Neuronal stem cell (in vitro differentiated cells): ENCODE measurements at regions not wholly inside any gene's neighbourhood (a gene's known extent, or its start where the extent isn't known, plus 50 kb on each side); places are given as distances from the start of the nearest gene placed in this dataset.

Experiments
- DNase-seq: peaks from one replicate; pipeline ENCODE4 v3.0.0-alpha.2; 2013; ENCODE audit warnings: low spot score
- H2AFZ ChIP-seq: one replicate; pipeline ENCODE4 v1.6.1; 2013; ENCODE audit warnings: mild to moderate bottlenecking, low read length, inconsistent platforms
- H2AK5ac ChIP-seq: 2 replicates; pipeline ENCODE4 v1.6.1; 2013; ENCODE audit warnings: low read depth, mild to moderate bottlenecking, inconsistent platforms, low read length, moderate library complexity, mixed read lengths
- H2BK120ac ChIP-seq: 2 replicates; pipeline ENCODE4 v1.6.1; 2013; ENCODE audit warnings: low read depth, mild to moderate bottlenecking, inconsistent platforms, low read length, moderate library complexity, mixed read lengths
- H2BK12ac ChIP-seq: one replicate; pipeline ENCODE4 v1.6.1; 2013; ENCODE audit warnings: low read length, inconsistent platforms
- H2BK15ac ChIP-seq: 2 replicates; pipeline ENCODE4 v1.6.1; 2013; ENCODE audit warnings: mild to moderate bottlenecking, low read length, inconsistent platforms, mixed read lengths
- H2BK5ac ChIP-seq: one replicate; pipeline ENCODE4 v1.6.1; 2013; ENCODE audit warnings: inconsistent platforms, mild to moderate bottlenecking, low read length, moderate library complexity
- H3K14ac ChIP-seq: one replicate; pipeline ENCODE4 v1.6.1; 2013; ENCODE audit warnings: low read length, inconsistent platforms
- H3K18ac ChIP-seq: 2 replicates; pipeline ENCODE4 v1.6.1; 2013; ENCODE audit warnings: low read length, inconsistent platforms
- H3K23ac ChIP-seq: 2 replicates; pipeline ENCODE4 v1.6.1; 2013; ENCODE audit warnings: low read depth, mild to moderate bottlenecking, mixed read lengths, low read length, inconsistent platforms; ENCODE audit not compliant: poor library complexity
- H3K27ac ChIP-seq: replicated peaks from 3 replicates; pipeline ENCODE4 v1.5.1; 2013; ENCODE audit warnings: low read length, inconsistent platforms
- H3K27me3 ChIP-seq, 3 experiments: 2 replicates each; pipeline ENCODE4 v1.6.1; 2013; ENCODE audit warnings: low read length in 3 of 3, mild to moderate bottlenecking in 2 of 3, inconsistent platforms in 1 of 3, low read depth in 1 of 3, mixed read lengths in 1 of 3, moderate library complexity in 1 of 3; ENCODE audit not compliant: control insufficient read depth in 3 of 3, insufficient read depth in 3 of 3
- H3K36me3 ChIP-seq, 2 donors: replicated peaks in 1 of 2; 2 replicates each; pipeline ENCODE4 v1.6.1; 2013; ENCODE audit warnings: low read length in 2 of 2; ENCODE audit not compliant: control insufficient read depth in 2 of 2, insufficient read depth in 2 of 2
- H3K4ac ChIP-seq: 2 replicates; pipeline ENCODE4 v1.6.1; 2013; ENCODE audit warnings: inconsistent platforms, mild to moderate bottlenecking, low read length, moderate library complexity
- H3K4me1 ChIP-seq, 2 donors: 1 replicate in 1 of 2; 2 replicates in 1 of 2; pipeline ENCODE4 v1.6.1; 2013; ENCODE audit warnings: low read length in 2 of 2, low read depth in 1 of 2; ENCODE audit not compliant: control insufficient read depth in 2 of 2, insufficient read depth in 1 of 2
- H3K4me2 ChIP-seq: one replicate; pipeline ENCODE4 v1.6.1; 2013; ENCODE audit warnings: mild to moderate bottlenecking, low read length, inconsistent platforms; ENCODE audit not compliant: insufficient read depth, poor library complexity, severe bottlenecking
- H3K4me3 ChIP-seq, 2 donors: 2 replicates each; pipeline ENCODE4 v1.5.1; 2013; ENCODE audit warnings: low read length in 2 of 2, mild to moderate bottlenecking in 2 of 2, inconsistent platforms in 1 of 2, moderate library complexity in 1 of 2
- H3K79me1 ChIP-seq: one replicate; pipeline ENCODE4 v1.6.1; 2013; ENCODE audit warnings: low read depth, mild to moderate bottlenecking, inconsistent platforms, low read length, moderate library complexity
- H3K9ac ChIP-seq: one replicate; pipeline ENCODE4 v1.6.1; 2013; ENCODE audit warnings: mild to moderate bottlenecking, low read depth, low read length, inconsistent platforms; ENCODE audit not compliant: poor library complexity
- H3K9me3 ChIP-seq, 2 donors: replicated peaks in 1 of 2; 2 replicates each; pipeline versions ENCODE3 to v1.6.1; 2013; ENCODE audit warnings: low read length in 2 of 2, mild to moderate bottlenecking in 2 of 2, inconsistent platforms in 1 of 2, low read depth in 1 of 2, mixed read lengths in 1 of 2, moderate library complexity in 1 of 2; ENCODE audit not compliant: control insufficient read depth in 2 of 2, insufficient read depth in 1 of 2
- H4K8ac ChIP-seq: one replicate; pipeline ENCODE4 v1.6.1; 2013; ENCODE audit warnings: low read depth, mild to moderate bottlenecking, inconsistent platforms, low read length, moderate library complexity
- H4K91ac ChIP-seq: one replicate; pipeline ENCODE4 v1.6.1; 2013; ENCODE audit warnings: low read length, low read depth, mild to moderate bottlenecking, inconsistent platforms; ENCODE audit not compliant: poor library complexity
- WGBS, 2 donors: extraction: QIAGEN DNeasy Blood & Tissue Kit; methylation state at CpG; one replicate each; pipeline ENCODE4 v1.1.7; 2013; ENCODE audit warnings: missing lambda C conversion rate in 2 of 2, mixed read lengths in 1 of 2; ENCODE audit not compliant: insufficient read length in 2 of 2, insufficient replicate concordance in 1 of 2; ENCODE audit errors: extremely low coverage in 2 of 2; 5-methylcytosine and 5-hydroxymethylcytosine counted together

DNA sequence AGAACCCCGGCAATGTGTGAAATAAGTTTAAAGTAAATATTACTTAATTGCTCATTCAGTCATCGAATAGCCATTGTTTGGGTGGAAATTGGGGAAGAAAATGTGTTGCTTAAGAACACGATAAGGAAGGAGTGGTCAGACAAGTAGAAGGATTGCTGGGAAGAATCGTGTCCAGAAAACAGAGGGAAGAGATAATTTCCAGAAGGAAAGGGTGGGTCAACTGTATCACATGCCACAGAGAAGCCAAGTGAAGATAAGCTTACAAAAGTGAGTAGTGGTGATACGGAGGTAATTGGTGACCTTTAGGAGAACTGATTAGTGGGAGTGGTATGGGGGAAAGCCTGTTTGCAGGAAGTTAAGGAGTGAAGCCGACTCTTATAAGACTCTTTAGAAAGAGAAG is 306.2 kb downstream of the SOX4 start:
- H2BK120ac ChIP-seq = no peak overlapping the region
- no peak overlapping the region for H3K4me3 ChIP-seq

DNA sequence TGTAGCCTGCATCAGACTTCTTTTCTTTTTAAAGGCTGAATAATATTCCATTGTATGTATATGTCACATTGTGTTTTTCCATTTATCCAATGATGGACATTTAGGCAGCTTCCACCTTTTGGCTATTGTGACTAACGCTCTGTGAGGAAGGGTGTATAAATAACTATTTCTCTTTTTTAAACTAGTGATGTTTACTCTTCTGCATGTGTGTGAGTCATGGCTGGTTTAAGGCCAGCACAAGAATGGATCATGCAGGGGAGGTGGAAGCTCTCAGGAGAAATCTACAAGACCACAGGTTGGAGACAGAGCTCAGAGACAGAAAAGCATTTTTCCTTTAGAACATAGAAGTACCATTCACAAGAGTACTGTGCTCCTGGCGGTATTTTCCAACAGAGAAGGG is 307.2 kb downstream of the SOX4 start:
- Histone ChIP-seq H3K4me3 (no peak overlapping the region), H3K27ac (no peak overlapping the region), H2BK120ac (no peak overlapping the region), H3K4ac (no peak overlapping the region), H3K4me1 (peaks cover 3 to 9% of the 10 kb centered on the region in 2 donors), H2BK5ac (no peak overlapping the region), H2BK15ac (no peak overlapping the region), H3K23ac (no peak overlapping the region), H3K4me2 (no peak overlapping the region), H2AFZ (no peak overlapping the region), H2AK5ac (no peak overlapping the region), H3K36me3 (peaks cover 0 to 3% of the 10 kb centered on the region in 2 donors), H3K79me1 (no peaks in the 10 kb centered on the region), H3K9me3 (no peaks in the 10 kb centered on the region), H2BK12ac (no peak overlapping the region), H4K91ac (no peak overlapping the region), H3K14ac (no peak overlapping the region), H3K27me3 (no peaks in the 10 kb centered on the region), H4K8ac (no peak overlapping the region), H3K9ac (no peak overlapping the region), H3K18ac (no peak overlapping the region)
- DNase-seq = no peak
- no CpG with 5 or more reads among the region's 2 CpGs for WGBS, 2 donors

More for the DNA sequence above, 306.2 kb downstream of the SOX4 start:
- H3K4ac ChIP-seq = no peak overlapping the region
- no peak overlapping the region for H3K27ac ChIP-seq
- H3K9me3 ChIP-seq = no peaks in the 10 kb centered on the region
- H2AFZ ChIP-seq = no peak overlapping the region
- H4K91ac ChIP-seq = no peak overlapping the region
- H2BK15ac ChIP-seq = no peak overlapping the region
- H3K27me3 ChIP-seq = no peaks in the 10 kb centered on the region
- no peak overlapping the region for H3K9ac ChIP-seq
- H3K23ac ChIP-seq = no peak overlapping the region
- WGBS, 2 donors = no CpG with 5 or more reads among the region's 6 CpGs
- H3K18ac ChIP-seq = no peak overlapping the region
- H3K36me3 ChIP-seq = no peaks in the 10 kb centered on the region
- DNase-seq = no peak
- no peak overlapping the region for H2BK5ac ChIP-seq
- H3K14ac ChIP-seq = no peak overlapping the region
- H3K79me1 ChIP-seq = no peaks in the 10 kb centered on the region
- H2BK12ac ChIP-seq = no peak overlapping the region
- peaks cover 3 to 9% of the 10 kb centered on the region in 2 donors for H3K4me1 ChIP-seq
- H3K4me2 ChIP-seq = no peak overlapping the region
- no peak overlapping the region for H4K8ac ChIP-seq
- no peak overlapping the region for H2AK5ac ChIP-seq

- no peak overlapping the region for H2BK5ac ChIP-seq
- no peak overlapping the region for H3K18ac ChIP-seq
- no peak overlapping the region for H3K9ac ChIP-seq
- H2AK5ac ChIP-seq = no peak overlapping the region
- no peak overlapping the region for H3K4me2 ChIP-seq
- H3K9me3 ChIP-seq = no peaks in the 10 kb centered on the region
- no peak overlapping the region for H2BK15ac ChIP-seq
- no peak overlapping the region for H3K4me3 ChIP-seq
- DNase-seq = no peak
- no peaks in the 10 kb centered on the region for H3K27me3 ChIP-seq
- H2BK12ac ChIP-seq = no peak overlapping the region
- no peaks in the 10 kb centered on the region for H3K79me1 ChIP-seq
- H2AFZ ChIP-seq = no peak overlapping the region
- no peak overlapping the region for H4K91ac ChIP-seq
- H3K27ac ChIP-seq = peak overlapping the region; percentile 7
- H3K36me3 ChIP-seq = peaks cover 0 to 3% of the 10 kb centered on the region in 2 donors
- H3K4me1 ChIP-seq = peaks cover 3 to 9% of the 10 kb centered on the region in 2 donors
- H3K4ac ChIP-seq = no peak overlapping the region
- WGBS, 2 donors = no CpG with 5 or more reads among the region's 7 CpGs
- no peak overlapping the region for H4K8ac ChIP-seq
- H3K23ac ChIP-seq = no peak overlapping the region
- no peak overlapping the region for H2BK120ac ChIP-seq
- H3K14ac ChIP-seq = no peak overlapping the region
Observed at GRCh38 chr6:21902628-21903169, 309.1 kb downstream of the SOX4 start.

- no peak for DNase-seq
Observed at GRCh38 chr6:21905531-21905930, 312.0 kb downstream of the SOX4 start.

More at GRCh38 chr6:21905531-21905930, 312.0 kb downstream of the SOX4 start:
- Histone ChIP-seq H2AFZ (no peak overlapping the region), H3K4ac (no peak overlapping the region), H3K27ac (no peak overlapping the region), H2BK120ac (no peak overlapping the region), H3K36me3 (peaks cover 0 to 16% of the 10 kb centered on the region in 2 donors), H3K9ac (no peak overlapping the region), H4K91ac (no peak overlapping the region), H3K14ac (no peak overlapping the region), H2AK5ac (no peak overlapping the region), H4K8ac (no peak overlapping the region), H3K4me2 (no peak overlapping the region), H3K4me1 (peaks cover 3 to 6% of the 10 kb centered on the region in 2 donors), H3K18ac (no peak overlapping the region), H3K9me3 (peaks cover 0 to 2% of the 10 kb centered on the region in 2 donors), H3K79me1 (no peaks in the 10 kb centered on the region), H3K4me3 (no peak overlapping the region), H2BK15ac (no peak overlapping the region), H2BK5ac (no peak overlapping the region), H2BK12ac (no peak overlapping the region), H3K27me3 (no peaks in the 10 kb centered on the region), H3K23ac (no peak overlapping the region)
- WGBS, 2 donors = no CpG with 5 or more reads among the region's 2 CpGs
